Neuronal stem cell (in vitro differentiated cells): ENCODE measurements at regions not wholly inside any gene's neighbourhood (a gene's known extent, or its start where the extent isn't known, plus 50 kb on each side); places are given as distances from the start of the nearest gene placed in this dataset.

Experiments used
- DNase-seq: peaks from one replicate; pipeline ENCODE4 v3.0.0-alpha.2; 2013; ENCODE audit warnings: low spot score
- H2AFZ ChIP-seq: one replicate; pipeline ENCODE4 v1.6.1; 2013; ENCODE audit warnings: mild to moderate bottlenecking, low read length, inconsistent platforms
- H2AK5ac ChIP-seq: 2 replicates; pipeline ENCODE4 v1.6.1; 2013; ENCODE audit warnings: low read depth, mild to moderate bottlenecking, inconsistent platforms, low read length, moderate library complexity, mixed read lengths
- H2BK120ac ChIP-seq: 2 replicates; pipeline ENCODE4 v1.6.1; 2013; ENCODE audit warnings: low read depth, mild to moderate bottlenecking, inconsistent platforms, low read length, moderate library complexity, mixed read lengths
- H2BK12ac ChIP-seq: one replicate; pipeline ENCODE4 v1.6.1; 2013; ENCODE audit warnings: low read length, inconsistent platforms
- H2BK15ac ChIP-seq: 2 replicates; pipeline ENCODE4 v1.6.1; 2013; ENCODE audit warnings: mild to moderate bottlenecking, low read length, inconsistent platforms, mixed read lengths
- H2BK5ac ChIP-seq: one replicate; pipeline ENCODE4 v1.6.1; 2013; ENCODE audit warnings: inconsistent platforms, mild to moderate bottlenecking, low read length, moderate library complexity
- H3K14ac ChIP-seq: one replicate; pipeline ENCODE4 v1.6.1; 2013; ENCODE audit warnings: low read length, inconsistent platforms
- H3K18ac ChIP-seq: 2 replicates; pipeline ENCODE4 v1.6.1; 2013; ENCODE audit warnings: low read length, inconsistent platforms
- H3K23ac ChIP-seq: 2 replicates; pipeline ENCODE4 v1.6.1; 2013; ENCODE audit warnings: low read depth, mild to moderate bottlenecking, mixed read lengths, low read length, inconsistent platforms; ENCODE audit not compliant: poor library complexity
- H3K27ac ChIP-seq: replicated peaks from 3 replicates; pipeline ENCODE4 v1.5.1; 2013; ENCODE audit warnings: low read length, inconsistent platforms
- H3K27me3 ChIP-seq, 3 experiments: 2 replicates each; pipeline ENCODE4 v1.6.1; 2013; ENCODE audit warnings: low read length in 3 of 3, mild to moderate bottlenecking in 2 of 3, inconsistent platforms in 1 of 3, low read depth in 1 of 3, mixed read lengths in 1 of 3, moderate library complexity in 1 of 3; ENCODE audit not compliant: control insufficient read depth in 3 of 3, insufficient read depth in 3 of 3
- H3K36me3 ChIP-seq, 2 donors: replicated peaks in 1 of 2; 2 replicates each; pipeline ENCODE4 v1.6.1; 2013; ENCODE audit warnings: low read length in 2 of 2; ENCODE audit not compliant: control insufficient read depth in 2 of 2, insufficient read depth in 2 of 2
- H3K4ac ChIP-seq: 2 replicates; pipeline ENCODE4 v1.6.1; 2013; ENCODE audit warnings: inconsistent platforms, mild to moderate bottlenecking, low read length, moderate library complexity
- H3K4me1 ChIP-seq, 2 donors: 1 replicate in 1 of 2; 2 replicates in 1 of 2; pipeline ENCODE4 v1.6.1; 2013; ENCODE audit warnings: low read length in 2 of 2, low read depth in 1 of 2; ENCODE audit not compliant: control insufficient read depth in 2 of 2, insufficient read depth in 1 of 2
- H3K4me2 ChIP-seq: one replicate; pipeline ENCODE4 v1.6.1; 2013; ENCODE audit warnings: mild to moderate bottlenecking, low read length, inconsistent platforms; ENCODE audit not compliant: insufficient read depth, poor library complexity, severe bottlenecking
- H3K4me3 ChIP-seq, 2 donors: 2 replicates each; pipeline ENCODE4 v1.5.1; 2013; ENCODE audit warnings: low read length in 2 of 2, mild to moderate bottlenecking in 2 of 2, inconsistent platforms in 1 of 2, moderate library complexity in 1 of 2
- H3K79me1 ChIP-seq: one replicate; pipeline ENCODE4 v1.6.1; 2013; ENCODE audit warnings: low read depth, mild to moderate bottlenecking, inconsistent platforms, low read length, moderate library complexity
- H3K9ac ChIP-seq: one replicate; pipeline ENCODE4 v1.6.1; 2013; ENCODE audit warnings: mild to moderate bottlenecking, low read depth, low read length, inconsistent platforms; ENCODE audit not compliant: poor library complexity
- H3K9me3 ChIP-seq, 2 donors: replicated peaks in 1 of 2; 2 replicates each; pipeline versions ENCODE3 to v1.6.1; 2013; ENCODE audit warnings: low read length in 2 of 2, mild to moderate bottlenecking in 2 of 2, inconsistent platforms in 1 of 2, low read depth in 1 of 2, mixed read lengths in 1 of 2, moderate library complexity in 1 of 2; ENCODE audit not compliant: control insufficient read depth in 2 of 2, insufficient read depth in 1 of 2
- H4K8ac ChIP-seq: one replicate; pipeline ENCODE4 v1.6.1; 2013; ENCODE audit warnings: low read depth, mild to moderate bottlenecking, inconsistent platforms, low read length, moderate library complexity
- H4K91ac ChIP-seq: one replicate; pipeline ENCODE4 v1.6.1; 2013; ENCODE audit warnings: low read length, low read depth, mild to moderate bottlenecking, inconsistent platforms; ENCODE audit not compliant: poor library complexity
- WGBS, 2 donors: extraction: QIAGEN DNeasy Blood & Tissue Kit; methylation state at CpG; one replicate each; pipeline ENCODE4 v1.1.7; 2013; ENCODE audit warnings: missing lambda C conversion rate in 2 of 2, mixed read lengths in 1 of 2; ENCODE audit not compliant: insufficient read length in 2 of 2, insufficient replicate concordance in 1 of 2; ENCODE audit errors: extremely low coverage in 2 of 2; 5-methylcytosine and 5-hydroxymethylcytosine counted together

DNA sequence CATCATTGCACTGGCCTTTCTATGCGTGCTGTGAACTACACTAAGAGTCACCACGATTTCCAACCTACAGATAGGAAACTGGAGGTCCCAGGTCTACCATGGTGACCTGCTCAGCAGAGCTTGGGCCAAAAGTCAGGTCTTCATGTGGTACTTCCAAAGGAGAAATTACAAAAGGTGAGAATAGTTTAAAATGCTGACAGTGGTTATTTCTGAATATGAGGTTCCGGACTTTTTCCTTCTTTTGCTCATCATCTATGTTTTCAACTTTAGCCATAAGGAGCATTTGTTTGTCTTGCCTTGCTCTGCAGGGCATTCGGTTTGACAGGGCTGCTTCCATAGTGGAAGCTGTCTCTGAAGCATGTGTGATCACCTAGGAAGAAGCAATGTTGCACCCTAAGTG lies 282.1 kb upstream of the IRX1 start:
- Histone ChIP-seq H3K14ac (no peak overlapping the region), H2BK15ac (no peak overlapping the region), H4K91ac (no peak overlapping the region), H3K23ac (no peak overlapping the region), H2BK120ac (no peak overlapping the region), H2BK12ac (no peak overlapping the region), H3K4me3 (no peak overlapping the region), H2AK5ac (no peak overlapping the region), H3K27ac (no peak overlapping the region), H3K79me1 (no peaks in the 10 kb centered on the region), H3K27me3 (no peaks in the 10 kb centered on the region), H3K4me2 (no peak overlapping the region), H2BK5ac (no peak overlapping the region), H2AFZ (no peak overlapping the region), H3K36me3 (no peaks in the 10 kb centered on the region), H3K4ac (no peak overlapping the region), H3K9me3 (peaks cover 8 to 9% of the 10 kb centered on the region in 2 donors), H3K18ac (no peak overlapping the region), H3K4me1 (peaks cover 0 to 3% of the 10 kb centered on the region in 2 donors), H4K8ac (no peak overlapping the region), H3K9ac (no peak overlapping the region)
- no CpG with 5 or more reads among the region's 4 CpGs for WGBS, 2 donors
- no peak for DNase-seq

DNA sequence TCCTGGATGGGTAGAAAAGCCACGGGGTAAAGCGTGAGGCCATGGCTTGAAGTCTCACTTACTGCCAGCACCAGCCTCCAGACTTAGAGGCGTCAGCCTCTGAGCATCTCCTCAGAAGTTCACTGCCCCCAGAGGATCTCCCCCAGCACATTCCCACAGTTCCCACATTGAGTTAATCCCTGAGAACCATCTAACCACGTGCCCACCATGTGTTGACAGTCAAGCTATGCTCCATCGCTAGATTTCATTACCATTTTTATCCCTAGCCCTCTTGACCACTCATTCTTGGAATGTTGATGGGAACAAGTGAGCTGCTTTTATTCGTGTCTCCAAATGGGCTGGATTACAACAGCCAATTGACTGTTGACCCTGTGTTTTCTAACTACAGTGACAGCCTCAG lies 283.3 kb upstream of the IRX1 start:
- Histone ChIP-seq H3K79me1 (no peaks in the 10 kb centered on the region), H2AFZ (no peak overlapping the region), H2AK5ac (no peak overlapping the region), H3K4me3 (no peak overlapping the region), H2BK15ac (no peak overlapping the region), H3K4me1 (peaks cover 0 to 3% of the 10 kb centered on the region in 2 donors), H3K27me3 (no peaks in the 10 kb centered on the region), H3K9me3 (peaks cover 8 to 9% of the 10 kb centered on the region in 2 donors), H3K27ac (no peak overlapping the region), H3K14ac (no peak overlapping the region), H3K4ac (no peak overlapping the region), H2BK5ac (no peak overlapping the region), H2BK12ac (no peak overlapping the region), H3K9ac (no peak overlapping the region), H4K8ac (no peak overlapping the region), H3K18ac (no peak overlapping the region), H3K4me2 (no peak overlapping the region), H3K23ac (no peak overlapping the region), H4K91ac (no peak overlapping the region), H3K36me3 (no peaks in the 10 kb centered on the region), H2BK120ac (no peak overlapping the region)
- no peak for DNase-seq
- no CpG with 5 or more reads among the region's 6 CpGs for WGBS, 2 donors

DNA sequence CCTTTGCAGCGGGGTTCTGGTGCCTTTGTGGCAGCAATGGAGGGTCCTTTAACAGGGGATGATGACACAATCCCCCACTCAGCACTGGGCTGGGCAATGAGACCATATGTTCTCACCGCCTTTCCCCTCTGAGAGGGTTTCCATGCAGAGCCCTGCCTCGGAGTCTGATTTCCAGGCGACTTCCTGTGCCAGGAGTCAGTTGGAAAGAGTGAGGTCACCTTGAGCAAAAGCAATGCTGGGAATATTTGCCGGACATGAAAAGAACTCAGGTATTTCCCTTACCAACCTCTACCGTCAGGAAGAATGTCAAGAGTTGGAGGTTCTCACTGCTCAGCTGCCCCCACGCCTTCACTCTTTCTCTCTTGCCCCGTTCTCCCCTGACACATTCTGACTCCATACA lies 284.2 kb upstream of the IRX1 start:
- no peak overlapping the region for H2BK15ac ChIP-seq
- no peak overlapping the region for H3K4me2 ChIP-seq
- no peaks in the 10 kb centered on the region for H3K36me3 ChIP-seq
- H3K27ac ChIP-seq, result no peak overlapping the region
- H4K91ac ChIP-seq, result no peak overlapping the region
- H2AFZ ChIP-seq, result no peak overlapping the region
- no peak overlapping the region for H3K18ac ChIP-seq
- no peak overlapping the region for H3K9ac ChIP-seq
- H2BK5ac ChIP-seq, result no peak overlapping the region
- H3K4me1 ChIP-seq, result peaks cover 0 to 3% of the 10 kb centered on the region in 2 donors
- peaks cover 8 to 9% of the 10 kb centered on the region in 2 donors for H3K9me3 ChIP-seq
- H3K14ac ChIP-seq, result no peak overlapping the region
- H2BK120ac ChIP-seq, result no peak overlapping the region
- no peak for DNase-seq
- no peak overlapping the region for H3K4ac ChIP-seq
- no peak overlapping the region for H2BK12ac ChIP-seq
- WGBS, 2 donors, result no CpG with 5 or more reads among the region's 8 CpGs
- no peak overlapping the region for H3K4me3 ChIP-seq
- H3K23ac ChIP-seq, result no peak overlapping the region
- no peaks in the 10 kb centered on the region for H3K79me1 ChIP-seq
- H3K27me3 ChIP-seq, result no peaks in the 10 kb centered on the region
- H4K8ac ChIP-seq, result no peak overlapping the region
- no peak overlapping the region for H2AK5ac ChIP-seq

- Histone ChIP-seq H3K9me3 (peaks cover 8 to 9% of the 10 kb centered on the region in 2 donors), H3K4me2 (no peak overlapping the region), H2AK5ac (no peak overlapping the region), H2BK120ac (no peak overlapping the region), H2BK15ac (no peak overlapping the region), H3K4me1 (peaks cover 0 to 3% of the 10 kb centered on the region in 2 donors), H2BK12ac (no peak overlapping the region), H2AFZ (no peak overlapping the region), H3K9ac (no peak overlapping the region), H2BK5ac (no peak overlapping the region), H3K27ac (no peak overlapping the region), H3K4ac (no peak overlapping the region), H4K8ac (no peak overlapping the region), H3K23ac (no peak overlapping the region), H3K27me3 (no peaks in the 10 kb centered on the region), H4K91ac (no peak overlapping the region), H3K36me3 (no peaks in the 10 kb centered on the region), H3K14ac (no peak overlapping the region), H3K79me1 (no peaks in the 10 kb centered on the region), H3K18ac (no peak overlapping the region), H3K4me3 (no peak overlapping the region)
- no CpG with 5 or more reads among the region's 26 CpGs for WGBS, 2 donors
- no peak for DNase-seq
Observed at GRCh38 chr5:3310541-3311261, 284.9 kb upstream of the IRX1 start.
